ENCODE measurements at regions not wholly inside any gene's neighbourhood (a gene's known extent, or its start where the extent isn't known, plus 50 kb on each side); places are given as distances from the start of the nearest gene placed in this dataset.

DNA sequence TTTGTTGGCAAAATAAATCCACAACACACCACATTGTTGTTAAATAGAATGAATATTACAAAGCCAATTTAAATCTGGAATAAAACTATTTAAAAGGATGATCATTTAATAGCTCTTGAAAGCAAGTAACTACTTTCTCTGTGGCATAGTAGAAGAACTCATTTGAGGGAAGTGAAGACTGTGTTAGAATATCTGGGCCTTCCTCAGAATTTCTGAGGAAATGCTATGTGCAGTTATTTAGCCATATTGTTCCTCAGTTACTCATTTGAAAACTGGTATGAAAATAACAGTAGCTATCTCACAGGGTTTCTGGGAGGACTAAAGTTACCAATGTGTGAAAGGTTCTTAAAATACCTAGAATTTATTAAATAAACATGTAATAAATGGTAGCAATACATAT lies 595.8 kb downstream of the PSAT1 start:
- H3K36me3 ChIP-seq: no peaks in the 10 kb centered on the region
- ATAC-seq (no peak), DNase-seq (no peak)
- intact Hi-C loops (cut with DNase I): no loop called here
- H3K9me3 ChIP-seq: peaks cover 0 to 13% of the 10 kb centered on the region in 2 donors
- TF ChIP-seq, protein P1, sequence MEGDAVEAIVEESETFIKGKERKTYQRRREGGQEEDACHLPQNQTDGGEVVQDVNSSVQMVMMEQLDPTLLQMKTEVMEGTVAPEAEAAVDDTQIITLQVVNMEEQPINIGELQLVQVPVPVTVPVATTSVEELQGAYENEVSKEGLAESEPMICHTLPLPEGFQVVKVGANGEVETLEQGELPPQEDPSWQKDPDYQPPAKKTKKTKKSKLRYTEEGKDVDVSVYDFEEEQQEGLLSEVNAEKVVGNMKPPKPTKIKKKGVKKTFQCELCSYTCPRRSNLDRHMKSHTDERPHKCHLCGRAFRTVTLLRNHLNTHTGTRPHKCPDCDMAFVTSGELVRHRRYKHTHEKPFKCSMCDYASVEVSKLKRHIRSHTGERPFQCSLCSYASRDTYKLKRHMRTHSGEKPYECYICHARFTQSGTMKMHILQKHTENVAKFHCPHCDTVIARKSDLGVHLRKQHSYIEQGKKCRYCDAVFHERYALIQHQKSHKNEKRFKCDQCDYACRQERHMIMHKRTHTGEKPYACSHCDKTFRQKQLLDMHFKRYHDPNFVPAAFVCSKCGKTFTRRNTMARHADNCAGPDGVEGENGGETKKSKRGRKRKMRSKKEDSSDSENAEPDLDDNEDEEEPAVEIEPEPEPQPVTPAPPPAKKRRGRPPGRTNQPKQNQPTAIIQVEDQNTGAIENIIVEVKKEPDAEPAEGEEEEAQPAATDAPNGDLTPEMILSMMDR (IDR thresholded peaks at IDR 0.05): no peak
- no peak overlapping the region for H3K4me3 ChIP-seq
- H3K27me3 ChIP-seq: no peaks in the 10 kb centered on the region
- no peaks in the 10 kb centered on the region for H3K4me1 ChIP-seq
- H3K27ac ChIP-seq: no peak overlapping the region

DNA sequence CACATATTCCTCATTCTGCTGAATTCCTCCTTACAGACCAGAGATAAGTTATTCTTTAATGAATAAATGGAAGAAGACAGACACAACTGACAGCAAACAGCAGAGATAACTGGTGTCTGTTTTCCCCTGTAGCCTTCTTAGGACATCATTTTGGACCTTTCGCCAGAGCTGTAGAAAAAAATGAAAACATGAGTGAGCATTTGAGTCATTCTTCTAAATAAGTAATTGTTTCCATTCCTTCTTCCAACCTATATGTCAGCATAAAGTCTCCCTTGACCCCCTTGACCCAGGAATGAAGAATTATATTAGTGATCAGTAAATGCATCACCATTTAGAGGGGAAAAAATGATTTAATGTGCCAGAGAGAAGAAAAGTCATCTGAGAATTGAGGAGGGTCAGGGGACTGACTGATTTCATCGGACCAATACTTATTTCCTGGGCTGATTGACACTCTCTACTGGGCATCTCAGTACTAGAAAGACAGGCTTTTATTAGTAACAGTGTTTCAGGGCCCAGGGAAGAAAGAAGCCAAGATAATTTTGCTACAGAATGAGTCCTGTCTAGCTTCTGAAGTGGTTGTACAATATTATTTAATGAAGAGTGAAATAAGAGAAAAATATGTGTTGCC lies 597.0 kb downstream of the PSAT1 start:
- Histone ChIP-seq H3K9me3 (peaks cover 0 to 13% of the 10 kb centered on the region in 2 donors), H3K36me3 (no peaks in the 10 kb centered on the region), H3K27me3 (no peaks in the 10 kb centered on the region), H3K4me1 (no peaks in the 10 kb centered on the region), H3K4me3 (no peak overlapping the region), H3K27ac (no peak overlapping the region)
- TF ChIP-seq, protein P1 (IDR thresholded peaks at IDR 0.05): no peak
- intact Hi-C loops (cut with DNase I): no loop called here
- DNase-seq: no peak
- no peak for ATAC-seq

DNA sequence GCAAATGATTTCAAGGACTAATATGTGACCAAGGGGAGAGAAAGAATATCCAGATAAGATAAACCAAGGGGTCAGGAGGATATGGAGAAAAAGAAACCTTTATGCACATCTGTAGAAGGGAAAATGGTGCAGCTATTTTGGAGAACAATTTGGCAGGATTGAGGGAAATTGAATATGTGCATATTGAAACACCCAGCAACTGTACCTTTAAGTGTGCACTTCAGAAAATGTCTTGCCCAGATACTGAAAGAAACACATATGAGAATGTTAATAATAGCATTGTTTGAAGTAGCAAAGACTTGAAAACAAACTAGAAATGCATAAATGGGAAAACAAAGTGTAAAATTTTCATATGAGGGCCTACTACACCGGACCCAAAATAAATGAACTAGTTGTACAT lies 599.6 kb downstream of the PSAT1 start:
- no peak overlapping the region for H3K4me3 ChIP-seq
- no peak for ATAC-seq
- peaks cover 0 to under 1% of the 10 kb centered on the region in 2 donors for H3K9me3 ChIP-seq
- intact Hi-C loops (cut with DNase I): no loop called here
- H3K4me1 ChIP-seq: no peaks in the 10 kb centered on the region
- no peak for DNase-seq
- TF ChIP-seq, protein P1 (IDR thresholded peaks at IDR 0.05): no peak
- H3K27me3 ChIP-seq: no peaks in the 10 kb centered on the region
- H3K36me3 ChIP-seq: no peaks in the 10 kb centered on the region
- no peak overlapping the region for H3K27ac ChIP-seq

DNA sequence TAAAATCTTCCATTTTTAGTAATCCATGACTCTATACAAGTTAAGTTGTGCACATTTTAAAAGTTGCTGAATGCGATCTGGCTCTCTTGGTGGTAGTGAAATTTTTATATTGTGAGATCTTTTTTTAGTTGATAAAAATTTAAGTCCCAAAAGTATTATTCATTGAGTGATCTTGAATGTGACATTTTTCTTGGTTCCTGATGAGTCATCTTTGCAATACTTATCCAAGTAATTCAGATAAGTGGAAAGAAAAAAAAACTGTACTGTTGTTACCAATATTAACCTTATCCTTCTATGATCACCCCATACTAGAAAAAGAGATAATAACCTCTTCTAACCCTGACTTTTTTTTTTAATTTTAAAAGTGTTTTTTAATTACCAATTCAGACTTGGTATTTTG lies 601.3 kb downstream of the PSAT1 start:
- ATAC-seq (no peak), DNase-seq (no peak)
- Histone ChIP-seq H3K27me3 (no peaks in the 10 kb centered on the region), H3K4me3 (no peak overlapping the region), H3K4me1 (no peaks in the 10 kb centered on the region), H3K9me3 (no peaks in the 10 kb centered on the region), H3K27ac (no peak overlapping the region), H3K36me3 (no peaks in the 10 kb centered on the region)
- TF ChIP-seq, protein P1 (IDR thresholded peaks at IDR 0.05): no peak
- intact Hi-C loops (cut with DNase I): no loop called here

DNA sequence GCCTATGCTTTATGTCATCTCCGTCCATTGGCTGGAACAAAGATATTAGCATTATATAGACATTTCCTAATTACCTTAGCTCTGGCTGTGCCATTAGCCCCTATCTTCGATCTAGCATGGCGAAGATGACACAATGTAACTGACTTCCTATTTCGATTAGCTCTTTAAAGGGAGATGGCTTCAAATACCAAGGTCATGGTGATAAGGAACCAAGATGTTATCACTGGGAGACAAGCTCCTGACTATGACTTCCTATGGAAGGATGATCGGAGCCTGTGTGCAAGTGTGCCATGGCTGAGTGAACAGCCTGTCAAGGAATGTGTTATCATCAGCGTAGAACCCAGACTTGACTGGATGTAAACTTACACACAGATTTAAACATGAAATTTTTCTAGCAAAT lies 602.1 kb downstream of the PSAT1 start:
- no peak for ATAC-seq
- TF ChIP-seq, protein P1 (IDR thresholded peaks at IDR 0.05): no peak
- Histone ChIP-seq H3K36me3 (no peaks in the 10 kb centered on the region), H3K4me3 (no peak overlapping the region), H3K4me1 (no peaks in the 10 kb centered on the region), H3K27me3 (no peaks in the 10 kb centered on the region), H3K27ac (no peak overlapping the region), H3K9me3 (no peaks in the 10 kb centered on the region)
- intact Hi-C loops (cut with DNase I): no loop called here
- DNase-seq: no peak

Data from left lung (tissue), 4 donors.